HEK293T (cell line): ENCODE measurements at regions not wholly inside any gene's neighbourhood (a gene's known extent, or its start where the extent isn't known, plus 50 kb on each side); places are given as distances from the start of the nearest gene placed in this dataset.

Experiments used
- CTCF ChIA-PET: fragments of 350-600 bp; formaldehyde crosslinking; extraction: SDS; loops from one replicate; lab custom pipeline; 2021; ENCODE audit warnings: antibody characterized with exemption, inconsistent platforms; lab: Yijun Ruan, JAX
- POLR2A ChIA-PET: fragments of 350-600 bp; formaldehyde crosslinking; extraction: SDS; loops from one replicate; lab custom pipeline; 2020; ENCODE audit warnings: antibody characterized with exemption, inconsistent platforms; lab: Yijun Ruan, JAX
- DNase-seq: peaks from one replicate; pipeline ENCODE4 v3.0.0; 2012; ENCODE audit warnings: mixed read lengths; ENCODE audit errors: extremely low spot score
- ARNT ChIP-seq: fragments of 450-650 bp; IDR thresholded peaks from 2 replicates; pipeline ENCODE4 v1.6.1; 2017; ENCODE audit warnings: mild to moderate bottlenecking
- BHLHE40 ChIP-seq: fragments of 450-650 bp; IDR thresholded peaks from 2 replicates; pipeline ENCODE4 v1.6.1; 2016; ENCODE audit warnings: mild to moderate bottlenecking, moderate library complexity, borderline replicate concordance
- CTBP1 ChIP-seq: fragments of 450-650 bp; IDR thresholded peaks from 2 replicates; pipeline ENCODE4 v1.6.1; 2016; ENCODE audit warnings: borderline replicate concordance
- ELF4 ChIP-seq: fragments of 450-650 bp; IDR thresholded peaks from 2 replicates; pipeline ENCODE4 v1.6.1; 2017; ENCODE audit warnings: antibody characterized with exemption
- FOXA1 ChIP-seq: fragments of 450-650 bp; IDR thresholded peaks from 2 replicates; pipeline ENCODE4 v1.6.1; 2016; ENCODE audit warnings: mild to moderate bottlenecking
- FOXK2 ChIP-seq: fragments of 450-650 bp; IDR thresholded peaks from 2 replicates; pipeline ENCODE4 v1.6.1; 2016; ENCODE audit warnings: mild to moderate bottlenecking
- FOXM1 ChIP-seq: fragments of 450-650 bp; IDR thresholded peaks from 2 replicates; pipeline ENCODE4 v1.6.1; 2017; ENCODE audit warnings: mild to moderate bottlenecking, borderline replicate concordance
- HDGF ChIP-seq: fragments of 450-650 bp; IDR thresholded peaks from 2 replicates; pipeline ENCODE4 v1.6.1; 2017; ENCODE audit warnings: antibody characterized with exemption, borderline replicate concordance
- L3MBTL2 ChIP-seq: fragments of 450-650 bp; conservative IDR thresholded peaks from 2 replicates; pipeline ENCODE4 v1.6.1; 2016; ENCODE audit warnings: mild to moderate bottlenecking
- LEF1 ChIP-seq: fragments of 450-650 bp; IDR thresholded peaks from 2 replicates; pipeline ENCODE4 v1.6.1; 2017; ENCODE audit warnings: mild to moderate bottlenecking, borderline replicate concordance
- NFRKB ChIP-seq: fragments of 450-650 bp; IDR thresholded peaks from 2 replicates; pipeline ENCODE4 v1.6.1; 2016; ENCODE audit warnings: mild to moderate bottlenecking, moderate library complexity
- SP1 ChIP-seq: fragments of 450-650 bp; IDR thresholded peaks from 2 replicates; pipeline ENCODE4 v1.6.1; 2017
- SUZ12 ChIP-seq: fragments of 450-650 bp; IDR thresholded peaks from 2 replicates; pipeline ENCODE4 v1.6.1; 2016; ENCODE audit warnings: mild to moderate bottlenecking
- TARDBP ChIP-seq: fragments of 450-650 bp; IDR thresholded peaks from 2 replicates; pipeline ENCODE4 v1.6.1; 2016
- ZNF384 ChIP-seq: fragments of 450-650 bp; IDR thresholded peaks from 2 replicates; pipeline ENCODE4 v1.6.1; 2016
- TF ChIP-seq, protein P1 (sequence below): fragments of 450-650 bp; IDR thresholded peaks from 2 replicates; pipeline ENCODE4 v1.6.1; 2016

DNA sequence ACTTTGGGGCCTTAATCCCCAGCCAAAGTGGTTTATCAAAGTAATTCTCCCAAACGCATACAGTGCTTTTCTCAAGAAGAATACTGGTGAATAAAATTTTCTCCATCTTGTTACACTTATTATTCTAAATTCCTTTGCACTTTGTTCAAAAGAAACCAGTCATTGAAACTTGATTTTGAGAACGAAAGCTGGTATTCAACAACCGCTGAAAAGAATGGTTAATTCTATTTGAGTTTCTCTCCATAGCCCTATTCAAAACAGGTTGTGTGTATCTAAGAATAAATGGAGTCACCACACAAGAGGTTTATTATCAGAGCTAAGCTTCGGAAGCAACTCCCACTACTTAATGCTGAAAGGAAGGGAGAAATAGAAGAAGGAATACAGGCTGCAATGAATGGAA, 117.7 kb downstream of the C1D start:
- DNase-seq: no peak
- TF ChIP-seq CTBP1: no peak
- TF ChIP-seq FOXM1: no peak
- TF ChIP-seq ELF4: no peak
- POLR2A ChIA-PET: no interaction called here
- CTCF ChIA-PET: interaction anchor here (1.2 kb wide), 1 partner anchor 104 kb away, joined by 3 read pairs; no protein-coding TSS in a partner anchor

DNA sequence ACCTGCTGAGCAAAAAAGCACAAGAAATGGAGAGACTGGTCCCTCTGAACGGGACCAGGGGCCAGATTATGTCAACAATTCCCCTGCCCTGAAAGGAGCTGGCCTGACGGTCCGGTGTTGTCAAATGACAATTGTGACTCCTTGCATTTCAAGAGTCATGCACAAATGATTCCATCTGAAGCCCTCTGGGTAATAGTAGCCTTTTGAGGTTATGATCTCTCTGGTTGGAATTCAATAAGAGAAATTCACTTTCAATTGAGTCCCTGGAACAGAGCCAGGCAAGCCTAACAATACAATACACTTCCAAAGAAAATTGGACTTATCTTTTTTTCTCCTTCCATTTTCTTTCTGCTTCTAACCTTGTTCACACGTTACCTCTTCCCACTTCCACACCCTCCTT, 116.9 kb downstream of the C1D start:
- POLR2A ChIA-PET: no interaction called here
- CTCF ChIA-PET: no interaction called here
- TF ChIP-seq ZNF384 (no peak), ARNT (no peak), L3MBTL2 (no peak), HDGF (no peak), SP1 (no peak), CTBP1 (no peak), ELF4 (no peak), FOXA1 (no peak), LEF1 (no peak), NFRKB (no peak), FOXM1 (no peak)
- TF ChIP-seq, protein P1, sequence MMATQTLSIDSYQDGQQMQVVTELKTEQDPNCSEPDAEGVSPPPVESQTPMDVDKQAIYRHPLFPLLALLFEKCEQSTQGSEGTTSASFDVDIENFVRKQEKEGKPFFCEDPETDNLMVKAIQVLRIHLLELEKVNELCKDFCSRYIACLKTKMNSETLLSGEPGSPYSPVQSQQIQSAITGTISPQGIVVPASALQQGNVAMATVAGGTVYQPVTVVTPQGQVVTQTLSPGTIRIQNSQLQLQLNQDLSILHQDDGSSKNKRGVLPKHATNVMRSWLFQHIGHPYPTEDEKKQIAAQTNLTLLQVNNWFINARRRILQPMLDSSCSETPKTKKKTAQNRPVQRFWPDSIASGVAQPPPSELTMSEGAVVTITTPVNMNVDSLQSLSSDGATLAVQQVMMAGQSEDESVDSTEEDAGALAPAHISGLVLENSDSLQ: no peak
- no peak for DNase-seq

DNA sequence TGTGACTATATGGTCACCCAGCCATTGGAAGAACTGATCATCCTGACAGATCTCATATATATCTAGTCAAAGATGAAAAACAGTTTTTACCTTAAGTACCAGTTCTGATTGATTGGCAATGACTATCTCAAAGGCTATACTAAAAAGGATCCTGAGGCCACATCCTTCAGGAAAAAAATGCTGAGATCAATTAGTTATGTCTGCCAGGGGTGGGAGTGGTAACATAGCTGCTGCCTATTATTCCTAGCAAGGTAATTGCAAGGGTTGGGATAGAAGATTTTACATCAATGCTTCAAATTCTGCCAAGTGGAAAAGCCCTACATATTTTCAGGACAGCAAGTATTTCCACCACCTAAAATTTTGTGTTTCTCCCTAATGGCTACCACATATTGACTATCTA, 114.7 kb downstream of the C1D start:
- ChIA-PET POLR2A (no interaction called here), CTCF (interaction anchor here (0.5 kb wide), 1 partner anchor 14 kb away, joined by 4 read pairs; no protein-coding TSS in a partner anchor)
- no peak for TF ChIP-seq FOXK2
- TF ChIP-seq ELF4: no peak
- TF ChIP-seq FOXM1: no peak
- no peak for TF ChIP-seq TARDBP
- no peak for TF ChIP-seq ZNF384
- no peak for TF ChIP-seq BHLHE40
- TF ChIP-seq L3MBTL2: no peak
- TF ChIP-seq ARNT: no peak
- TF ChIP-seq, protein P1: no peak
- TF ChIP-seq SUZ12: no peak
- TF ChIP-seq FOXA1: no peak
- TF ChIP-seq LEF1: no peak
- no peak for DNase-seq

DNA sequence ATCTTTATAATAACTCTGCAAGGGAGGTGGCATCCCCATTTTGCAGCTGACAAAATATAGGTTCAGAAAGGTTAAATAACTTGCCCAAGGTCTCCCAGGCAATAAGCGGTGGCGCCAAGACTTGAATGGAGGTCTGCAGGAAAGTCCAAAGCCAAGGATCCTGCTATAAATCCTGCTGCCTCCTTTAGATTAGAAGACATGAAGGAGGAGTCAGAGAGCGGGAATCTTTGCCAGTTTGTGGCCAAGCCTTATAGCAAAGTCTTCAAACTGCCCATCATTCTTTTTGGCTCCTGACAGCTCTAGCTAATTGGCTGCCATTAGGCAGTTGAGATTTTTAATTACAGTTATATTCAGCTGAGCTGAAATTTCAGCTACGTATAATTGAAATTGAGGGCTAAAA, 114.3 kb downstream of the C1D start:
- TF ChIP-seq CTBP1 (no peak), ELF4 (no peak)
- ChIA-PET POLR2A (no interaction called here), CTCF (no interaction called here)
- no peak for DNase-seq

DNA sequence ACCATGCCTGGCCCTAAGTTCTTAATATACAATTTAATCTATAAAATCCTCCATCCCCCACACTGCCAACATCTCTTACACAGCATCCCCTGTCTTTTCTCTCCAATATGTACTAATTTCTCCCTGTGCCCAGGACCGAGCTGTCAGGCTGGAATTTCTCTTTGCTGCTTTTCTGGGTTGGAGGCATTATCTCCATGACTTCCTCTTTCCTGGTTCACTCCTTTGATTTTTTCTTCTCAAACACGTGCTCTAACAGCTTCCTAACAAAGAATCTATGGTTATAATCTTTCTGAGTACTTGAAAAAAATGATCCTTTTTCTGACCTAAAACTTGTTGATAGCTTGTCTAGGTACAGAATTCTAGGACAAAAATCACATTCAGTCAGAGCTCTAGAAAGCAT, 112.8 kb downstream of the C1D start:
- POLR2A ChIA-PET: no interaction called here
- TF ChIP-seq CTBP1: no peak
- no peak for DNase-seq
- CTCF ChIA-PET: interaction anchor here (0.7 kb wide), 1 partner anchor 40 kb away, joined by 3 read pairs; no protein-coding TSS in a partner anchor

DNA sequence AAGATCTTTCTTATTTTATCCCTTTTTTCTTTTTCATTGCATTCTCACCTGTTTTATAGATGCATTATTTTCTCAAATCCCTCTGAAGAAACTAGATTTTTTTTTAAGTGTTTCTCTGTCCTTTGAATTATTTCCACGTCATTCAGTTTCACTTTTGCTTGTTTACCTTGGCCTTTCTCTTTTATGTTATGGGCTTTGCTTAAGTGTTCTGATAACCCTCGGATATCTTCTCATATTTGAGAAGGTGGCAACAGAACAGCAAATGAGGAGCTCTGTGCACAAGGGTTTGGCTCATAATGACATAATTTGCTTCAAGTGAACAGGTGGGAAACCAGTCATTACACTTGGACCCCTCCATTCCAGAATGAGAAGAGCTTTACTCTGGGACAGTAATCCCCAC, 111.9 kb downstream of the C1D start:
- POLR2A ChIA-PET: no interaction called here
- CTCF ChIA-PET: no interaction called here
- no peak for DNase-seq

DNA sequence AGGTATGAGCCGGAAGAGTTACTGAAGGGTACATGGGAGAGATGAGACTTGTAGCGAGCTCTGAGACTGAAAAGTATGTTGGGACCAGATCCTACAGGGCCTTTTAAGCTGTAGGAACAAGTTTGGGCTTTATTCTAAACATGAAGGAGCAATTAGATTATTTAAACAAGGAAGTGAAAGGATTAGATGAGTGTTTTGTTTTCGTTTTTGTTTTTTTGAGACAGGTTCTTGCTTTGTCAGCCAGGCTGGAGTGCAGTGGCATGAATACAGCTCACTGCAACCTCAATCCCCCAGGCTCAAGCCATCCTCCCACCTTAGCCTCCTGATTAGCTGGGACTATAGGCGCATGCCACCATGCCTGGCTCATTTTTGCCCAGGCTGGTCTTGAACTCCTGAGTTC, 110.7 kb downstream of the C1D start:
- TF ChIP-seq NFRKB (no peak), BHLHE40 (no peak), ZNF384 (no peak), TARDBP (no peak), SUZ12 (no peak), FOXK2 (no peak), FOXA1 (no peak), L3MBTL2 (no peak), SP1 (no peak), LEF1 (no peak), FOXM1 (no peak), HDGF (no peak), ARNT (no peak), ELF4 (no peak), CTBP1 (no peak)
- TF ChIP-seq, protein P1: no peak
- ChIA-PET CTCF (interaction anchor here (0.9 kb wide), 1 partner anchor 15 kb away, joined by 3 read pairs; no protein-coding TSS in a partner anchor), POLR2A (no interaction called here)
- no peak for DNase-seq

More for the DNA sequence above, 111.9 kb downstream of the C1D start:
- TF ChIP-seq ELF4 (no peak), ARNT (no peak), FOXA1 (no peak), ZNF384 (no peak), FOXM1 (no peak), FOXK2 (no peak), CTBP1 (no peak), NFRKB (no peak), L3MBTL2 (no peak), HDGF (no peak), SUZ12 (no peak), SP1 (no peak), LEF1 (no peak), TARDBP (no peak), BHLHE40 (no peak)
- TF ChIP-seq, protein P1: no peak
